Keratinocyte (primary cell): ENCODE measurements at regions not wholly inside any gene's neighbourhood (a gene's known extent, or its start where the extent isn't known, plus 50 kb on each side); places are given as distances from the start of the nearest gene placed in this dataset.

ENCODE experiments used
- CTCF ChIP-seq, 3 experiments: IDR thresholded peaks in 1 of 3; conservative IDR thresholded peaks in 1 of 3; optimal IDR thresholded peaks in 1 of 3; 2 replicates in 2 of 3; 3 replicates in 1 of 3; pipeline versions ENCODE3 to v1.5.1; 2011; ENCODE audit warnings: low read length in 3 of 3, mild to moderate bottlenecking in 3 of 3, moderate library complexity in 2 of 3, control low read depth in 1 of 3, inconsistent platforms in 1 of 3; ENCODE audit not compliant: insufficient read depth in 2 of 3; ENCODE audit errors: extremely low read depth in 1 of 3
- EZH2 ChIP-seq: IDR thresholded peaks from one replicate; pipeline ENCODE4 v1.6.1; 2012; ENCODE audit warnings: inconsistent platforms, mild to moderate bottlenecking, low read length, moderate library complexity

- no peak for TF ChIP-seq CTCF (optimal IDR thresholded peaks at IDR 0.05 in 1 of 3, IDR thresholded peaks at IDR 0.05 in 1 of 3, conservative IDR thresholded peaks at IDR 0.05 in 1 of 3; ENCODE audit: extremely low read depth in 1 of 3, insufficient read depth in 2 of 3, low read length in 3 of 3)
- TF ChIP-seq EZH2 = no peak
Observed at GRCh38 chr7:49417034-49417433, 356.4 kb upstream of the VWC2 start.
